UCSD-AML1 (cell line): ENCODE measurements at regions not wholly inside any gene's neighbourhood (a gene's known extent, or its start where the extent isn't known, plus 50 kb on each side); places are given as distances from the start of the nearest gene placed in this dataset.

Experiments used
- DNase-seq: peaks from one replicate; lab custom pipeline; 2025; ENCODE audit not compliant: unreplicated experiment; lab: John Stamatoyannopoulos, UW

- no peak for DNase-seq
These were observed 2055.2 kb downstream of the MAT2B start for GRCh38 chr5:165560648-165561047.

- DNase-seq = no peak
These were observed 2060.5 kb downstream of the MAT2B start for GRCh38 chr5:165565911-165566310.

GRCh38 chr5:165569551-165569950 is 2064.1 kb downstream of the MAT2B start:
- DNase-seq = peak; percentile 9

GRCh38 chr5:165573445-165573844 is 2068.0 kb downstream of the MAT2B start:
- no peak for DNase-seq

- no peak for DNase-seq
These were observed 2068.7 kb downstream of the MAT2B start for GRCh38 chr5:165574100-165574499.

GRCh38 chr5:165576678-165577275 is 2071.4 kb downstream of the MAT2B start:
- DNase-seq = no peak

GRCh38 chr5:165579911-165580310 is 2074.5 kb downstream of the MAT2B start:
- DNase-seq = no peak

- no peak for DNase-seq
These were observed 2089.3 kb downstream of the MAT2B start for GRCh38 chr5:165594693-165595092.

- DNase-seq = no peak
These were observed 2097.1 kb downstream of the MAT2B start for GRCh38 chr5:165602529-165602928.

GRCh38 chr5:165607026-165607425 is 2101.6 kb downstream of the MAT2B start:
- DNase-seq = no peak

GRCh38 chr5:165609871-165610270 is 2104.5 kb downstream of the MAT2B start:
- DNase-seq = no peak

GRCh38 chr5:165616490-165617405 is 2111.3 kb downstream of the MAT2B start:
- peak; percentile 7 for DNase-seq

GRCh38 chr5:165617491-165617890 is 2112.1 kb downstream of the MAT2B start:
- DNase-seq = no peak

- no peak for DNase-seq
These were observed 2115.0 kb downstream of the MAT2B start for GRCh38 chr5:165620394-165620793.

- no peak for DNase-seq
These were observed 2117.6 kb downstream of the MAT2B start for GRCh38 chr5:165622864-165623536.

GRCh38 chr5:165624166-165624946 is 2118.9 kb downstream of the MAT2B start:
- no peak for DNase-seq

GRCh38 chr5:165626161-165626560 is 2120.7 kb downstream of the MAT2B start:
- no peak for DNase-seq

- DNase-seq = no peak
These were observed 2122.2 kb downstream of the MAT2B start for GRCh38 chr5:165627548-165628170.

- peak; percentile 22 for DNase-seq
These were observed 2124.9 kb downstream of the MAT2B start for GRCh38 chr5:165630261-165630778.

- no peak for DNase-seq
These were observed 2125.8 kb downstream of the MAT2B start for GRCh38 chr5:165631235-165631634.
